ENCODE measurements at regions not wholly inside any gene's neighbourhood (a gene's known extent, or its start where the extent isn't known, plus 50 kb on each side); places are given as distances from the start of the nearest gene placed in this dataset.

DNA sequence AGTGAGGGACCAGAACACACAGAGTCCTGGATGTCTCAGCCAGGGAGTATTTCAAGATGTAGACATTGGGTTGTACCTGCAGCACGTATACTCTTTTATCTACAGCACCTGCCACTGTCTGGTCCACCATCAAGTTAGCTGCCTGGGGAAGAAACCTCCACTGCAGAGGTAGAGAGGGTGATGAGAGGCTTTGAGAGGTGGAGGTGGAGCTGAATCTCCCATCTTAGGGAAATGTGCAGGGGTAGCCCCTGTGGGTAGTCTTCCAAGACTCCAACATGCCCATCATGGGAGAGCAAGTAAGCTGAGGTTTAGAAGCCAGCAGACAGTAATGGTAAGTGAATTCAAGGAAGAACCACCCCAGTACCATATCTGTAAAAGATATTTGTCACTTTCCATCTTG is 93.3 kb upstream of the CELF4 start:
- TF ChIP-seq, protein P1, sequence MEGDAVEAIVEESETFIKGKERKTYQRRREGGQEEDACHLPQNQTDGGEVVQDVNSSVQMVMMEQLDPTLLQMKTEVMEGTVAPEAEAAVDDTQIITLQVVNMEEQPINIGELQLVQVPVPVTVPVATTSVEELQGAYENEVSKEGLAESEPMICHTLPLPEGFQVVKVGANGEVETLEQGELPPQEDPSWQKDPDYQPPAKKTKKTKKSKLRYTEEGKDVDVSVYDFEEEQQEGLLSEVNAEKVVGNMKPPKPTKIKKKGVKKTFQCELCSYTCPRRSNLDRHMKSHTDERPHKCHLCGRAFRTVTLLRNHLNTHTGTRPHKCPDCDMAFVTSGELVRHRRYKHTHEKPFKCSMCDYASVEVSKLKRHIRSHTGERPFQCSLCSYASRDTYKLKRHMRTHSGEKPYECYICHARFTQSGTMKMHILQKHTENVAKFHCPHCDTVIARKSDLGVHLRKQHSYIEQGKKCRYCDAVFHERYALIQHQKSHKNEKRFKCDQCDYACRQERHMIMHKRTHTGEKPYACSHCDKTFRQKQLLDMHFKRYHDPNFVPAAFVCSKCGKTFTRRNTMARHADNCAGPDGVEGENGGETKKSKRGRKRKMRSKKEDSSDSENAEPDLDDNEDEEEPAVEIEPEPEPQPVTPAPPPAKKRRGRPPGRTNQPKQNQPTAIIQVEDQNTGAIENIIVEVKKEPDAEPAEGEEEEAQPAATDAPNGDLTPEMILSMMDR (IDR thresholded peaks at IDR 0.05; ENCODE audit: insufficient read depth, low read length, poor library complexity, severe bottlenecking), result no peak
- TF ChIP-seq EZH2phosphoT487 (conservative IDR thresholded peaks at IDR 0.05; ENCODE audit: low read length), result no peak

Data from SU-DHL-6 (cell line).